HEK293 (cell line): ENCODE measurements at regions not wholly inside any gene's neighbourhood (a gene's known extent, or its start where the extent isn't known, plus 50 kb on each side); places are given as distances from the start of the nearest gene placed in this dataset.

ENCODE experiments used
- CTCF ChIA-PET: fragments of 350-600 bp; formaldehyde crosslinking; extraction: SDS; loops from one replicate; lab custom pipeline; 2021; ENCODE audit warnings: antibody characterized with exemption; lab: Yijun Ruan, JAX
- POLR2A ChIA-PET: fragments of 300-600 bp; formaldehyde crosslinking; extraction: SDS; loops from one replicate; lab custom pipeline; 2020; ENCODE audit warnings: antibody characterized with exemption, inconsistent platforms; lab: Yijun Ruan, JAX
- H3K27ac ChIP-seq: fragments of 200-500 bp; sonication (Bioruptor generic); 2 replicates; pipeline ENCODE4 v1.5.1; 2014; ENCODE audit warnings: low read depth, low read length, control low read depth, inconsistent platforms; ENCODE audit errors: extremely low read depth
- H3K36me3 ChIP-seq, 2 experiments: fragments of 200-500 bp in 1 of 2; sonication (Bioruptor generic) in 1 of 2; 1 replicate in 1 of 2; 2 replicates in 1 of 2; pipeline ENCODE4 v1.5.1; 2014 to 2017; ENCODE audit warnings: inconsistent platforms in 2 of 2, low read length in 2 of 2; ENCODE audit not compliant: control insufficient read depth in 2 of 2, insufficient read depth in 1 of 2
- H3K4me1 ChIP-seq: fragments of 200-500 bp; sonication (Bioruptor generic); 2 replicates; pipeline ENCODE4 v1.5.1; 2014; ENCODE audit warnings: mild to moderate bottlenecking, low read length, inconsistent platforms; ENCODE audit not compliant: control insufficient read depth, insufficient read depth
- H3K4me3 ChIP-seq: 2 replicates; pipeline ENCODE4 v1.5.1; 2011; ENCODE audit warnings: low read depth, mild to moderate bottlenecking, control low read depth, low read length, moderate library complexity
- H3K9me3 ChIP-seq: fragments of 200-500 bp; sonication (Bioruptor generic); 2 replicates; pipeline ENCODE4 v1.5.1; 2014; ENCODE audit warnings: low read depth, low read length, inconsistent platforms; ENCODE audit not compliant: control insufficient read depth, insufficient read depth
- CTCF ChIP-seq: fragments of 450-650 bp; formaldehyde crosslinking; IDR thresholded peaks from 2 replicates; pipeline ENCODE4 v1.5.1; 2016; ENCODE audit warnings: missing biosample characterization, missing genetic modification characterization
- GLIS1 ChIP-seq: fragments of 450-650 bp; formaldehyde crosslinking; IDR thresholded peaks from 2 replicates; pipeline ENCODE4 v1.5.1; 2016; ENCODE audit warnings: missing biosample characterization, missing genetic modification characterization
- KLF16 ChIP-seq: fragments of 450-650 bp; formaldehyde crosslinking; IDR thresholded peaks from 2 replicates; pipeline ENCODE4 v1.5.1; 2017; ENCODE audit warnings: missing biosample characterization, missing genetic modification characterization
- KLF8 ChIP-seq: fragments of 450-650 bp; formaldehyde crosslinking; IDR thresholded peaks from 2 replicates; pipeline ENCODE4 v1.5.1; 2016; ENCODE audit warnings: missing biosample characterization, missing genetic modification characterization
- OVOL3 ChIP-seq: fragments of 450-650 bp; formaldehyde crosslinking; IDR thresholded peaks from 2 replicates; pipeline ENCODE4 v1.5.1; 2016; ENCODE audit warnings: missing biosample characterization, missing genetic modification characterization
- PRDM1 ChIP-seq: fragments of 450-650 bp; formaldehyde crosslinking; IDR thresholded peaks from 2 replicates; pipeline ENCODE4; 2016; ENCODE audit warnings: missing biosample characterization, missing genetic modification characterization
- PRDM10 ChIP-seq: fragments of 450-650 bp; formaldehyde crosslinking; IDR thresholded peaks from 2 replicates; pipeline ENCODE4 v1.5.1; 2016; ENCODE audit warnings: missing biosample characterization, missing genetic modification characterization
- SALL2 ChIP-seq: fragments of 450-650 bp; formaldehyde crosslinking; IDR thresholded peaks from 2 replicates; pipeline ENCODE4 v1.5.0; 2017; ENCODE audit warnings: missing biosample characterization, mild to moderate bottlenecking, missing genetic modification characterization, borderline replicate concordance
- SCRT1 ChIP-seq: fragments of 450-650 bp; formaldehyde crosslinking; IDR thresholded peaks from 2 replicates; pipeline ENCODE4 v1.5.1; 2016; ENCODE audit warnings: missing biosample characterization, missing genetic modification characterization, borderline replicate concordance
- WT1 ChIP-seq: fragments of 450-650 bp; formaldehyde crosslinking; IDR thresholded peaks from 2 replicates; pipeline ENCODE4 v1.5.1; 2016; ENCODE audit warnings: missing biosample characterization, missing genetic modification characterization
- ZBTB17 ChIP-seq: fragments of 450-650 bp; formaldehyde crosslinking; IDR thresholded peaks from 2 replicates; pipeline ENCODE4 v1.5.1; 2016; ENCODE audit warnings: missing biosample characterization, missing genetic modification characterization
- ZBTB26 ChIP-seq: fragments of 450-650 bp; formaldehyde crosslinking; optimal IDR thresholded peaks from 2 replicates; pipeline ENCODE3; 2016; ENCODE audit warnings: missing biosample characterization, mild to moderate bottlenecking, missing genetic modification characterization
- ZBTB6 ChIP-seq: fragments of 450-650 bp; formaldehyde crosslinking; IDR thresholded peaks from 2 replicates; pipeline ENCODE4 v1.5.1; 2017; ENCODE audit warnings: missing biosample characterization, missing genetic modification characterization
- ZNF140 ChIP-seq: fragments of 450-650 bp; formaldehyde crosslinking; IDR thresholded peaks from 2 replicates; pipeline ENCODE4 v1.5.1; 2016; ENCODE audit warnings: missing biosample characterization, missing genetic modification characterization
- ZNF148 ChIP-seq: fragments of 450-650 bp; formaldehyde crosslinking; IDR thresholded peaks from 2 replicates; pipeline ENCODE4 v1.5.0; 2017; ENCODE audit warnings: missing biosample characterization, missing genetic modification characterization, borderline replicate concordance
- ZNF184 ChIP-seq: fragments of 450-650 bp; IDR thresholded peaks from 2 replicates; pipeline ENCODE4 v1.5.1; 2018; ENCODE audit warnings: missing biosample characterization, mild to moderate bottlenecking, missing genetic modification characterization
- ZNF211 ChIP-seq: fragments of 450-650 bp; formaldehyde crosslinking; IDR thresholded peaks from 2 replicates; pipeline ENCODE4 v1.5.1; 2016; ENCODE audit warnings: low read depth, missing biosample characterization, missing genetic modification characterization
- ZNF266 ChIP-seq: fragments of 450-650 bp; formaldehyde crosslinking; IDR thresholded peaks from 2 replicates; pipeline ENCODE4 v1.5.1; 2016; ENCODE audit warnings: missing biosample characterization, missing genetic modification characterization, low read depth
- ZNF280C ChIP-seq: fragments of 450-650 bp; formaldehyde crosslinking; IDR thresholded peaks from 2 replicates; pipeline ENCODE4 v1.5.1; 2016; ENCODE audit warnings: missing biosample characterization, missing genetic modification characterization
- ZNF555 ChIP-seq: fragments of 450-650 bp; formaldehyde crosslinking; conservative IDR thresholded peaks from 2 replicates; pipeline ENCODE4 v1.5.1; 2017; ENCODE audit warnings: missing biosample characterization, mild to moderate bottlenecking, missing genetic modification characterization, inconsistent platforms
- ZNF830 ChIP-seq: fragments of 450-650 bp; IDR thresholded peaks from 2 replicates; pipeline ENCODE4 v1.5.0; 2018; ENCODE audit warnings: missing biosample characterization, missing genetic modification characterization, low read depth, mild to moderate bottlenecking, moderate library complexity

- Histone ChIP-seq H3K9me3 (no peaks in the 10 kb centered on the region), H3K27ac (no peak overlapping the region)
- ChIA-PET CTCF (no interaction called here), POLR2A (no interaction called here)
- no peak for TF ChIP-seq ZNF555 (tag by site-specific recombination)
- TF ChIP-seq ZNF266 (tag by site-specific recombination), result no peak
- no peak for TF ChIP-seq SCRT1 (tag by site-specific recombination)
- TF ChIP-seq OVOL3, result no peak
- TF ChIP-seq PRDM1 (tag by site-specific recombination), result no peak
- TF ChIP-seq ZNF184 (tag by site-specific recombination), result no peak
- TF ChIP-seq ZNF830 (tag by site-specific recombination), result no peak
- TF ChIP-seq ZNF280C (tag by site-specific recombination), result no peak
- TF ChIP-seq, all 188 proteins: peak for 0
- no peaks in the 10 kb centered on the region for H3K4me1 ChIP-seq
- H3K36me3 ChIP-seq, result no peaks in the 10 kb centered on the region
- H3K4me3 ChIP-seq, result no peak overlapping the region
Measured at GRCh38 chr13:39266426-39266825, 228.2 kb downstream of the NHLRC3 start.

GRCh38 chr13:39268398-39268797 lies 230.1 kb downstream of the NHLRC3 start:
- no peaks in the 10 kb centered on the region for H3K36me3 ChIP-seq
- CTCF ChIA-PET, result interaction anchor here (0.9 to 1.6 kb wide), 2 partner anchors 344 to 348 kb away, joined by 3 to 7 read pairs; no protein-coding TSS in a partner anchor
- no peak for TF ChIP-seq PRDM10 (tag by site-specific recombination)
- TF ChIP-seq KLF16, result no peak
- no peak for TF ChIP-seq SALL2 (tag by site-specific recombination)
- TF ChIP-seq CTCF (tag by site-specific recombination), result no peak
- TF ChIP-seq WT1 (tag by site-specific recombination), result no peak
- no peak for TF ChIP-seq ZBTB26 (tag by site-specific recombination)
- no peak for TF ChIP-seq KLF8
- TF ChIP-seq ZNF140 (tag by site-specific recombination), result no peak
- no peak for TF ChIP-seq ZNF148 (tag by site-specific recombination)
- TF ChIP-seq ZBTB6 (tag by site-specific recombination), result no peak
- TF ChIP-seq ZNF211 (tag by site-specific recombination), result no peak
- no peak for TF ChIP-seq ZBTB17 (tag by site-specific recombination)
- no peak for TF ChIP-seq GLIS1 (tag by site-specific recombination)

More at GRCh38 chr13:39268398-39268797, 230.1 kb downstream of the NHLRC3 start:
- Histone ChIP-seq H3K27ac (no peak overlapping the region), H3K4me1 (no peaks in the 10 kb centered on the region), H3K4me3 (no peak overlapping the region), H3K9me3 (no peaks in the 10 kb centered on the region)
- POLR2A ChIA-PET, result no interaction called here
